ENCODE measurements at regions not wholly inside any gene's neighbourhood (a gene's known extent, or its start where the extent isn't known, plus 50 kb on each side); places are given as distances from the start of the nearest gene placed in this dataset.

GRCh38 chr17:71099003-71099714 is 929.8 kb downstream of the KCNJ2 start:
- no peak overlapping the region for H3K56ac ChIP-seq (replicated peaks; ENCODE audit: insufficient read length, low read depth, low read length)
- no peaks in the 10 kb centered on the region for H3K36me3 ChIP-seq (ENCODE audit: control insufficient read depth in 2 of 4, insufficient read depth in 4 of 4, low read length in 3 of 4)
- H2BK15ac ChIP-seq (ENCODE audit: low read length), result no peak overlapping the region
- H3K4me2 ChIP-seq (ENCODE audit: insufficient read depth in 1 of 2, low read depth in 2 of 2, low read length in 2 of 2), result no peak overlapping the region
- no peak overlapping the region for H2AFZ ChIP-seq (ENCODE audit: low read length)
- H3K14ac ChIP-seq (ENCODE audit: insufficient read length), result no peak overlapping the region
- no peak overlapping the region for H4K91ac ChIP-seq (replicated peaks; ENCODE audit: insufficient read length, low read length)
- no peak overlapping the region for H3K9ac ChIP-seq (replicated peaks in 1 of 4; ENCODE audit: extremely low read depth in 1 of 4, low read depth in 3 of 4, low read length in 3 of 4)
- H3K27me3 ChIP-seq (replicated peaks in 1 of 4; ENCODE audit: control insufficient read depth in 3 of 4, extremely low read depth in 1 of 4, insufficient read depth in 3 of 4, low read length in 3 of 4), result no peaks in the 10 kb centered on the region
- no peak overlapping the region for H3K27ac ChIP-seq (ENCODE audit: low read depth, low read length)
- 76% methylated on average over 5 of the region's 5 CpGs; no CpG with 5 or more reads in 1 of the 2 experiments for WGBS, 2 experiments (ENCODE audit: extremely low coverage in 1 of 2, insufficient coverage in 1 of 2, insufficient read length in 1 of 2, insufficient replicate concordance in 2 of 2, low coverage in 1 of 2, low lambda C conversion rate in 2 of 2, missing lambda C conversion rate in 1 of 2)
- H3K79me2 ChIP-seq (ENCODE audit: control insufficient read depth in 1 of 2, insufficient read depth in 2 of 2, low read length in 2 of 2), result no peaks in the 10 kb centered on the region
- H3K79me1 ChIP-seq (ENCODE audit: low read depth, low read length), result no peaks in the 10 kb centered on the region
- ChIA-PET POLR2A (ENCODE audit: partially characterized antibody) (no interaction called here), CTCF (ENCODE audit: partially characterized antibody) (no interaction called here)
- H2AK5ac ChIP-seq (ENCODE audit: low read depth, low read length), result no peak overlapping the region
- FAIRE-seq (no peak), DNase-seq (ENCODE audit: low read depth in 1 of 2, low spot score in 2 of 2) (no peak)
- no peak overlapping the region for H3K4me3 ChIP-seq (ENCODE audit: extremely low read depth in 1 of 4, insufficient read depth in 2 of 4, low read depth in 3 of 4, low read length in 4 of 4)
- no peak overlapping the region for H3K23ac ChIP-seq (ENCODE audit: insufficient read length)
- H4K8ac ChIP-seq (ENCODE audit: extremely low read depth, insufficient read depth, low read length), result no peak overlapping the region
- no peak overlapping the region for H3K4ac ChIP-seq (replicated peaks; ENCODE audit: insufficient read length, low read depth, low read length)
- no peak for TF ChIP-seq ASH2L (IDR thresholded peaks at IDR 0.05; ENCODE audit: low read length)
- no peak for TF ChIP-seq GTF2F1 (IDR thresholded peaks at IDR 0.05; ENCODE audit: borderline replicate concordance, low read depth, low read length)
- no peaks in the 10 kb centered on the region; the same call in 1 of the 2 replicates for H3K23me2 ChIP-seq (ENCODE audit: low read depth, low read length)
- H2BK20ac ChIP-seq (ENCODE audit: low read length), result no peak overlapping the region
- no peaks in the 10 kb centered on the region; a peak in 1 of 7 replicates for H3K4me1 ChIP-seq (replicated peaks in 1 of 4; ENCODE audit: control insufficient read depth in 3 of 4, insufficient read depth in 4 of 4, low read length in 3 of 4)
- no peaks in the 10 kb centered on the region for H3K9me3 ChIP-seq (ENCODE audit: insufficient read depth in 2 of 2, low read depth in 1 of 2, low read length in 1 of 2)
- H2BK5ac ChIP-seq (ENCODE audit: low read depth, low read length), result no peak overlapping the region
- H3K18ac ChIP-seq (ENCODE audit: extremely low read depth, low read length), result no peak overlapping the region
- H2BK120ac ChIP-seq (replicated peaks; ENCODE audit: low read depth, low read length), result no peak overlapping the region
- H4K5ac ChIP-seq (ENCODE audit: insufficient read length, low read depth, low read length), result no peak overlapping the region
- H4K20me1 ChIP-seq (replicated peaks in 1 of 2; ENCODE audit: control insufficient read depth in 1 of 2, insufficient read depth in 2 of 2, low read length in 2 of 2), result no peaks in the 10 kb centered on the region
- no peak overlapping the region for H2BK12ac ChIP-seq (ENCODE audit: low read depth, low read length)
